H1 (cell line): ENCODE measurements at regions not wholly inside any gene's neighbourhood (a gene's known extent, or its start where the extent isn't known, plus 50 kb on each side); places are given as distances from the start of the nearest gene placed in this dataset.

ENCODE experiments used
- CTCF ChIA-PET: fragments of 300-600 bp; sonication (Branson Sonifier 250); formaldehyde crosslinking; loops from one replicate; lab custom pipeline; 2021; ENCODE audit not compliant: partially characterized antibody; lab: Charles Lee
- POLR2A ChIA-PET: fragments of 300-600 bp; sonication (Branson Sonifier 250); formaldehyde crosslinking; loops from one replicate; lab custom pipeline; 2021; ENCODE audit warnings: inconsistent platforms; ENCODE audit not compliant: partially characterized antibody; lab: Charles Lee
- DNase-seq, 2 experiments: peaks; one replicate each; pipeline versions ENCODE4 v3.0.0 to v3.0.0-alpha.2; 2010 to 2022; ENCODE audit warnings: low spot score in 2 of 2, low read depth in 1 of 2, mixed read lengths in 1 of 2
- FAIRE-seq: peaks from 2 replicates; lab custom pipeline; 2011; peaks lifted over from hg19 to GRCh38; lab: Jason Lieb, UNC
- H2AFZ ChIP-seq: 2 replicates; pipeline ENCODE4 v1.8.1; 2012; ENCODE audit warnings: low read length, inconsistent platforms
- H2AK5ac ChIP-seq: 2 replicates; pipeline ENCODE4 v1.6.1; 2013; ENCODE audit warnings: low read depth, low read length
- H2BK120ac ChIP-seq: replicated peaks from 2 replicates; pipeline ENCODE3; 2013; ENCODE audit warnings: low read depth, low read length, inconsistent platforms
- H2BK12ac ChIP-seq: 2 replicates; pipeline ENCODE4 v1.6.1; 2013; ENCODE audit warnings: low read depth, low read length
- H2BK15ac ChIP-seq: 2 replicates; pipeline ENCODE4 v1.6.1; 2013; ENCODE audit warnings: low read length
- H2BK20ac ChIP-seq: 2 replicates; pipeline ENCODE4 v1.6.1; 2013; ENCODE audit warnings: low read length
- H2BK5ac ChIP-seq: 2 replicates; pipeline ENCODE4 v1.6.1; 2013; ENCODE audit warnings: low read depth, low read length
- H3K14ac ChIP-seq: 2 replicates; pipeline ENCODE4 v1.6.1; 2013; ENCODE audit warnings: inconsistent platforms; ENCODE audit not compliant: insufficient read length
- H3K18ac ChIP-seq: 2 replicates; pipeline ENCODE4 v1.6.1; 2013; ENCODE audit warnings: low read length; ENCODE audit errors: extremely low read depth
- H3K23ac ChIP-seq: 2 replicates; pipeline ENCODE4 v1.6.1; 2013; ENCODE audit warnings: inconsistent platforms; ENCODE audit not compliant: insufficient read length
- H3K23me2 ChIP-seq: 2 replicates; pipeline ENCODE4 v1.6.1; 2013; ENCODE audit warnings: low read depth, low read length
- H3K27ac ChIP-seq: 2 replicates; pipeline ENCODE4 v1.6.1; 2011; ENCODE audit warnings: low read depth, low read length, inconsistent platforms
- H3K27me3 ChIP-seq, 4 experiments: replicated peaks in 1 of 4; 1 replicate in 1 of 4; 2 replicates in 3 of 4; pipeline versions ENCODE4 v1.6.1 to v1.8.1; 2011 to 2013; ENCODE audit warnings: low read length in 3 of 4, mild to moderate bottlenecking in 3 of 4, inconsistent platforms in 2 of 4, mixed read lengths in 2 of 4, moderate library complexity in 1 of 4; ENCODE audit not compliant: control insufficient read depth in 3 of 4, insufficient read depth in 3 of 4; ENCODE audit errors: extremely low read depth in 1 of 4
- H3K36me3 ChIP-seq, 4 experiments: 2 replicates each; pipeline versions ENCODE4 v1.6.1 to v1.8.1; 2011 to 2013; ENCODE audit warnings: mild to moderate bottlenecking in 4 of 4, low read length in 3 of 4, moderate library complexity in 2 of 4, control low read depth in 1 of 4, inconsistent platforms in 1 of 4; ENCODE audit not compliant: insufficient read depth in 4 of 4, control insufficient read depth in 2 of 4
- H3K4ac ChIP-seq: replicated peaks from 2 replicates; pipeline ENCODE3; 2013; ENCODE audit warnings: low read length, low read depth, mixed read lengths, inconsistent platforms; ENCODE audit not compliant: insufficient read length
- H3K4me1 ChIP-seq, 4 experiments: replicated peaks in 1 of 4; 1 replicate in 1 of 4; 2 replicates in 3 of 4; pipeline versions ENCODE4 v1.6.1 to v1.8.1; 2011 to 2013; ENCODE audit warnings: low read length in 3 of 4, inconsistent platforms in 2 of 4, mixed read lengths in 1 of 4; ENCODE audit not compliant: insufficient read depth in 4 of 4, control insufficient read depth in 3 of 4
- H3K4me2 ChIP-seq, 2 experiments: 2 replicates each; pipeline versions ENCODE4 v1.6.1 to v1.8.1; 2011 to 2013; ENCODE audit warnings: low read depth in 2 of 2, low read length in 2 of 2, control low read depth in 1 of 2, inconsistent platforms in 1 of 2, mild to moderate bottlenecking in 1 of 2; ENCODE audit not compliant: insufficient read depth in 1 of 2
- H3K4me3 ChIP-seq, 4 experiments: fragments of 200-600, 300-600 bp in 1 of 4; sonication (generic), shearing (Covaris generic), sonication (Bioruptor Twin) in 1 of 4; 2 replicates each; pipeline versions ENCODE4 v1.5.1 to v1.8.1; 2011 to 2016; ENCODE audit warnings: low read length in 4 of 4, low read depth in 3 of 4, control low read depth in 2 of 4, inconsistent platforms in 2 of 4, mild to moderate bottlenecking in 2 of 4, mixed read lengths in 1 of 4, moderate library complexity in 1 of 4; ENCODE audit not compliant: insufficient read depth in 2 of 4; ENCODE audit errors: extremely low read depth in 1 of 4
- H3K56ac ChIP-seq: replicated peaks from 2 replicates; pipeline ENCODE3; 2013; ENCODE audit warnings: low read depth, mild to moderate bottlenecking, mixed read lengths, low read length, inconsistent platforms; ENCODE audit not compliant: insufficient read length
- H3K79me1 ChIP-seq: 2 replicates; pipeline ENCODE4 v1.6.1; 2013; ENCODE audit warnings: low read depth, low read length, control low read depth
- H3K79me2 ChIP-seq, 2 experiments: 2 replicates each; pipeline versions ENCODE4 v1.6.1 to v1.8.1; 2012 to 2013; ENCODE audit warnings: low read length in 2 of 2, mild to moderate bottlenecking in 2 of 2, inconsistent platforms in 1 of 2; ENCODE audit not compliant: insufficient read depth in 2 of 2, control insufficient read depth in 1 of 2
- H3K9ac ChIP-seq, 4 experiments: replicated peaks in 1 of 4; 1 replicate in 1 of 4; 2 replicates in 3 of 4; pipeline versions ENCODE4 v1.6.1 to v1.8.1; 2011 to 2013; ENCODE audit warnings: low read depth in 3 of 4, low read length in 3 of 4, control low read depth in 2 of 4, mild to moderate bottlenecking in 2 of 4, moderate library complexity in 2 of 4, inconsistent platforms in 1 of 4; ENCODE audit errors: extremely low read depth in 1 of 4
- H3K9me3 ChIP-seq, 2 experiments: 2 replicates each; pipeline versions ENCODE4 v1.6.1 to v1.8.1; 2012 to 2013; ENCODE audit warnings: mild to moderate bottlenecking in 2 of 2, moderate library complexity in 2 of 2, control low read depth in 1 of 2, inconsistent platforms in 1 of 2, low read depth in 1 of 2, low read length in 1 of 2, mixed read lengths in 1 of 2; ENCODE audit not compliant: insufficient read depth in 2 of 2
- H4K20me1 ChIP-seq, 2 experiments: replicated peaks in 1 of 2; 2 replicates each; pipeline versions ENCODE3 to v1.8.1; 2011 to 2013; ENCODE audit warnings: inconsistent platforms in 2 of 2, low read length in 2 of 2, mild to moderate bottlenecking in 1 of 2; ENCODE audit not compliant: insufficient read depth in 2 of 2, control insufficient read depth in 1 of 2
- H4K5ac ChIP-seq: 2 replicates; pipeline ENCODE4 v1.6.1; 2013; ENCODE audit warnings: low read length, low read depth, mixed read lengths, inconsistent platforms; ENCODE audit not compliant: insufficient read length
- H4K8ac ChIP-seq: 2 replicates; pipeline ENCODE4 v1.8.0; 2013; ENCODE audit warnings: mild to moderate bottlenecking, moderate library complexity, low read length, inconsistent platforms; ENCODE audit not compliant: insufficient read depth; ENCODE audit errors: extremely low read depth
- H4K91ac ChIP-seq: replicated peaks from 2 replicates; pipeline ENCODE3; 2013; ENCODE audit warnings: low read length, mixed read lengths, inconsistent platforms; ENCODE audit not compliant: insufficient read length
- ASH2L ChIP-seq: fragments of 200-600, 300-600 bp; sonication (generic); IDR thresholded peaks from one replicate; pipeline ENCODE4 v1.7.1; 2017; ENCODE audit warnings: low read length
- CBX5 ChIP-seq: fragments of 300-800, 300-1000 bp; sonication (generic); IDR thresholded peaks from 2 replicates; pipeline ENCODE4 v1.7.1; 2016; ENCODE audit warnings: antibody characterized with exemption, low read length, low read depth
- CHD1 ChIP-seq: IDR thresholded peaks from 2 replicates; pipeline ENCODE4 v1.6.1; 2012; ENCODE audit warnings: low read depth, low read length, improper control_type of control experiment
- MAFK ChIP-seq: IDR thresholded peaks from 2 replicates; pipeline ENCODE4 v1.6.1; 2012; ENCODE audit warnings: low read depth, mild to moderate bottlenecking, improper control_type of control experiment, low read length
- RBBP5 ChIP-seq: IDR thresholded peaks from 2 replicates; pipeline ENCODE4 v1.7.1; 2012; ENCODE audit warnings: low read depth, mild to moderate bottlenecking, inconsistent platforms, low read length, moderate library complexity, borderline replicate concordance
- SIN3A ChIP-seq, 2 experiments: IDR thresholded peaks in 1 of 2; conservative IDR thresholded peaks in 1 of 2; 2 replicates each; pipeline ENCODE4 v1.6.1; 2011 to 2012; ENCODE audit warnings: low read length in 2 of 2, improper control_type of control experiment in 1 of 2, low read depth in 1 of 2, mild to moderate bottlenecking in 1 of 2
- SIRT6 ChIP-seq: IDR thresholded peaks from one replicate; pipeline ENCODE4 v1.7.1; 2012; ENCODE audit warnings: low read length, inconsistent platforms
- SP4 ChIP-seq: IDR thresholded peaks from 2 replicates; pipeline ENCODE4 v1.6.1; 2012; ENCODE audit warnings: low read length, inconsistent platforms
- WGBS, 2 experiments: shearing (Covaris generic) in 1 of 2; methylation state at CpG; one replicate each; pipeline versions ENCODE4 v1.1.6 to v1.1.7; 2013 to 2015; ENCODE audit warnings: low lambda C conversion rate in 2 of 2, mixed read lengths in 2 of 2, inconsistent platforms in 1 of 2, low coverage in 1 of 2, missing lambda C conversion rate in 1 of 2; ENCODE audit not compliant: insufficient replicate concordance in 2 of 2, insufficient coverage in 1 of 2, insufficient read length in 1 of 2; ENCODE audit errors: extremely low coverage in 1 of 2, missing lambda C conversion rate in 1 of 2; 5-methylcytosine and 5-hydroxymethylcytosine counted together

DNA sequence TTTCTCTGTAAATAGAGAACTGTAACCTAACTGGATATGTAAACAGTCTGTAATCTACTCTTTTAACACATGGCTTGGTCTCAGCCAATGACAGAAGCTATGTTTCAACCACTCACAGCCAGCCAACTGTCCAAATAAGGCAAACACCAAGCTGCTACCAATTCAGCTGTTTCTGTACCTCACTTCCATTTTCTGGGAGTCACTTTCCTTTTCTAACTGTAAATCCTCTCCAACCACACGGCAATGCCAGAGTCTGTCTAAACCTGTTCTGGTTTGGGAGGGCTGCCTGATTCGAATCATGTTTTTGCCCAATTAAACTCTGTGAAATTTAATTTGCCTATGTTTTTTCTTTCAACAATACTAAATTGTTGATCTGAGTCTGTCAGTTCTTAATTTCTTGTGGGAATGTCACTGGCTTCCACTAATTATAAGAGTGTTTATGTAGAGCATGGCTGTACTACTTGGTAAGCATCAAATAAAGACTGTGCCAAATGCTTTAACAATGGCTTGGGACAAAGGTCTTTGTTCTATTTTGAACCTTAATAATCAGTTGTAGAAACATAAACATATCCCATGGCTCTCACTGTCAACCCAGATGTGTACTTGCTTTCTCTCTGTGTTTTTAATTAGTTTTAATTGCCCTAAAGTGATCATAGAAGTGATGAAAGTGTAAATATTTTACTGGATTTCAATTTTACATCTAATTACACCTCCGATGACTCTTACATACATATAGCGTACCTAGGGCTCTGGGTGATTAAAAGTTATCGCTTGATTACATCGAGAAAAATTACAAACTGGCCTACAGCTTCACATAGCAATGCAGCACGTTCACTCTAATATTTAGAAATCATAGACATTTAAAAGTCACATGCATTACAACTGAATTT, 1144.6 kb upstream of the TMPRSS15 start:
- no peaks in the 10 kb centered on the region for H3K27me3 ChIP-seq
- no peaks in the 10 kb centered on the region for H3K79me1 ChIP-seq
- no peak for DNase-seq
- TF ChIP-seq SIRT6 (no peak), SIN3A (conservative IDR thresholded peaks at IDR 0.05 in 1 of 2, IDR thresholded peaks at IDR 0.05 in 1 of 2; ENCODE audit: low read depth in 1 of 2, low read length in 2 of 2) (no peak), CBX5 (no peak), RBBP5 (no peak), CHD1 (no peak), MAFK (no peak), SP4 (no peak), ASH2L (no peak)
- H3K4me1 ChIP-seq = peaks cover 0 to under 1% (median 0%) of the 10 kb centered on the region in 4 experiments; a peak in 1 of 7 replicates
- no peak overlapping the region for H3K14ac ChIP-seq
- no peak overlapping the region for H3K9ac ChIP-seq
- H2BK5ac ChIP-seq = no peak overlapping the region
- H3K36me3 ChIP-seq = 0 out of 8 replicates have a peak, but pooled peaks cover 0 to 2% (median 0%) of the 10 kb centered on the region in 4 experiments
- H4K20me1 ChIP-seq = no peaks in the 10 kb centered on the region
- H2BK20ac ChIP-seq = no peak overlapping the region
- H2BK15ac ChIP-seq = no peak overlapping the region
- H3K23ac ChIP-seq = no peak overlapping the region
- H3K18ac ChIP-seq = no peak overlapping the region
- CTCF ChIA-PET = no interaction called here
- H3K56ac ChIP-seq = no peak overlapping the region
- H2BK120ac ChIP-seq = no peak overlapping the region
- no peak overlapping the region for H3K4me3 ChIP-seq
- no peaks in the 10 kb centered on the region for H3K23me2 ChIP-seq
- no peak overlapping the region for H3K27ac ChIP-seq
- no peak overlapping the region for H2AK5ac ChIP-seq
- 82% methylated on average over 7 of the region's 7 CpGs; no CpG with 5 or more reads in 1 of the 2 experiments for WGBS, 2 experiments
- no peak overlapping the region for H4K91ac ChIP-seq
- H2BK12ac ChIP-seq = no peak overlapping the region
- H3K79me2 ChIP-seq = no peaks in the 10 kb centered on the region
- H3K4ac ChIP-seq = no peak overlapping the region
- no peak overlapping the region for H4K5ac ChIP-seq
- H2AFZ ChIP-seq = no peak overlapping the region
- no peak for FAIRE-seq
- H4K8ac ChIP-seq = no peak overlapping the region
- peaks cover 21 to 23% of the 10 kb centered on the region in 2 experiments for H3K9me3 ChIP-seq
- POLR2A ChIA-PET = no interaction called here
- H3K4me2 ChIP-seq = no peak overlapping the region
